Thyroid gland (tissue), 4 donors: ENCODE measurements at regions not wholly inside any gene's neighbourhood (a gene's known extent, or its start where the extent isn't known, plus 50 kb on each side); places are given as distances from the start of the nearest gene placed in this dataset.

Source experiments
- CTCF ChIP-seq, 6 experiments: fragments of 200-600 bp in 3 of 6; fragments of 450-650 bp in 3 of 6; sonication (generic) in 3 of 6; IDR thresholded peaks; one replicate each; pipeline ENCODE4 v1.5.1; 2016 to 2019; ENCODE audit warnings: antibody characterized with exemption in 6 of 6, mild to moderate bottlenecking in 2 of 6, inconsistent platforms in 1 of 6, moderate library complexity in 1 of 6
- POLR2A ChIP-seq, 2 donors: fragments of 450-650 bp; IDR thresholded peaks; one replicate each; pipeline ENCODE4 v1.6.1; 2017; ENCODE audit warnings: antibody characterized with exemption in 2 of 2, mild to moderate bottlenecking in 2 of 2, moderate library complexity in 1 of 2

GRCh38 chr9:3760031-3760430 lies 234.2 kb upstream of the RFX3 start:
- peak in 3 of 6 experiments; percentile 8 to 30 (median 17) for TF ChIP-seq CTCF (IDR thresholded peaks at IDR 0.05)
- TF ChIP-seq POLR2A (IDR thresholded peaks at IDR 0.05) = no peak
